ENCODE measurements at regions not wholly inside any gene's neighbourhood (a gene's known extent, or its start where the extent isn't known, plus 50 kb on each side); places are given as distances from the start of the nearest gene placed in this dataset.

GRCh38 chr7:41624818-41625217 is 78.1 kb downstream of the INHBA start:
- no peaks in the 10 kb centered on the region for H3K4me1 ChIP-seq
- no peaks in the 10 kb centered on the region for H3K9me3 ChIP-seq
- intact Hi-C loops (cut with DNase I; ENCODE audit: low total_unique reads): no loop called here
- TF ChIP-seq POLR2A (IDR thresholded peaks at IDR 0.05): no peak
- TF ChIP-seq, protein P1, sequence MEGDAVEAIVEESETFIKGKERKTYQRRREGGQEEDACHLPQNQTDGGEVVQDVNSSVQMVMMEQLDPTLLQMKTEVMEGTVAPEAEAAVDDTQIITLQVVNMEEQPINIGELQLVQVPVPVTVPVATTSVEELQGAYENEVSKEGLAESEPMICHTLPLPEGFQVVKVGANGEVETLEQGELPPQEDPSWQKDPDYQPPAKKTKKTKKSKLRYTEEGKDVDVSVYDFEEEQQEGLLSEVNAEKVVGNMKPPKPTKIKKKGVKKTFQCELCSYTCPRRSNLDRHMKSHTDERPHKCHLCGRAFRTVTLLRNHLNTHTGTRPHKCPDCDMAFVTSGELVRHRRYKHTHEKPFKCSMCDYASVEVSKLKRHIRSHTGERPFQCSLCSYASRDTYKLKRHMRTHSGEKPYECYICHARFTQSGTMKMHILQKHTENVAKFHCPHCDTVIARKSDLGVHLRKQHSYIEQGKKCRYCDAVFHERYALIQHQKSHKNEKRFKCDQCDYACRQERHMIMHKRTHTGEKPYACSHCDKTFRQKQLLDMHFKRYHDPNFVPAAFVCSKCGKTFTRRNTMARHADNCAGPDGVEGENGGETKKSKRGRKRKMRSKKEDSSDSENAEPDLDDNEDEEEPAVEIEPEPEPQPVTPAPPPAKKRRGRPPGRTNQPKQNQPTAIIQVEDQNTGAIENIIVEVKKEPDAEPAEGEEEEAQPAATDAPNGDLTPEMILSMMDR (IDR thresholded peaks at IDR 0.05): no peak
- DNase-seq: no peak
- no peak overlapping the region for H3K27ac ChIP-seq
- H3K36me3 ChIP-seq (ENCODE audit: low read depth, missing control alignments): no peaks in the 10 kb centered on the region
- no peak overlapping the region for H3K4me3 ChIP-seq
- no peaks in the 10 kb centered on the region for H3K27me3 ChIP-seq

DNA sequence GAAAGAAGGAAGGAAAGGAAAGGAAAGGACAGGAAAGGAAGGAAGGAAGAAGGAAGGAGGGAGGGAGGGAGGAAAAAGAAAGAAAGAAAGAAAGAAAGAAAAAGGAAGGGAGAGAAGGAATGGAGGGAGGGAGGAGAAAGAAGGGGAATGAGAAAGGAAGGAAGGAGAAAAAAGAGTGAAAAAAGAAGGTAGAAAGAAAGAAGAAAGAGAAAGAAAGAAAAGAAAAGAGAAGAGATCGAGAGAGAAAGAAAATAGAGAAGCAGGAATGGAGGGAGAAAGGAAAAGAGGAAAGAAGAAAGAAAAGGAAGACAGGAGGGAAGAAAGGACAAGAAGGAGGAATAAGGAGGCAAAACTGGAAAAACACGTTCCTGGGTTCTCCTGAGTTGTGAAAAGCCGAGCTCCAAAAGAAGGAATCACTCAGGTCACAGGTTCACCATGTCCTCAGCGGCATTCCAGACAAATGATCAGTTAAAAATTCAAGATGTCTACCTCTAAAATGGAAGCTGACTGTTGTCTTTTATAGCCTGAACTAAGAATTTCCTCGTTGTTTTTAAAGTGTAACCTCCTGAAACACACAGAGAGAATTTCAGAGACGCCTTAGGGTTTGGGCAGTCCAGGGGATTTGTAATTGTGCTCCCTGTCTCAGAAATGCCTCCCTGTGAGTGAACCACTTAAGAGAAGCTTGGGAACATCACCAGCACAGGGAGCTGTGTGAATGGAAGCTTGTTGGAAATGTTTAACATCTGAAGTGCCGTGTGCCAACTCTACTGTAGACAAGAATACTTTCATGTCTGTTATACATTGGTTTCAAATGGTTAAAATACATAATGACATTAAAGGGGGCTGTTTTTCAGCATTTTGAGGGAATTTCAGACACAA is 80.7 kb downstream of the INHBA start:
- H3K4me1 ChIP-seq: no peaks in the 10 kb centered on the region
- DNase-seq: no peak
- intact Hi-C loops (cut with DNase I; ENCODE audit: low total_unique reads): no loop called here
- TF ChIP-seq POLR2A (IDR thresholded peaks at IDR 0.05): no peak
- TF ChIP-seq, protein P1 (IDR thresholded peaks at IDR 0.05): no peak
- no peaks in the 10 kb centered on the region for H3K9me3 ChIP-seq
- H3K27ac ChIP-seq: no peak overlapping the region
- WGBS, 2 donors: 85 to 88% methylated on average over 7 of the region's 7 CpGs
- no peaks in the 10 kb centered on the region for H3K27me3 ChIP-seq
- no peaks in the 10 kb centered on the region for H3K36me3 ChIP-seq (ENCODE audit: low read depth, missing control alignments)
- H3K4me3 ChIP-seq: no peak overlapping the region

DNA sequence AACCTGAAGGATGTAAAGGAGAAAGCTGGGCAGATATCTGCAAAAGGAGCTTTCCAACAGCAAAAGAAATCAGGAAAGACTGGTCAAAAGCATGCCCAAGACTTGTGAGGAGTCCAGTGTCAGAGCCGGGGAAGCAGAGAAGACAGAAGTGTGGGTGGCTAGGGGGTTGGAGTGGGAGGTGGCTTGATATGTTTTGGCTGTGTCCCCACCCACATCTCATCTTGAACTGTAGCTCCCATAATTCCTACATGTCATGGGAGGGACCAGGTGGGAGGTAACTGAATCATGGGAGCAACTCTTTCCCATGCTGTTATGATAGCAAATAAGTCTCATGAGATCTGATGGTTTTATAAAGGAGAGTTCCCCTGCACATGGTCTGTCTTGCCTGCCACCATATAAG is 84.9 kb downstream of the INHBA start:
- 95 to 100% methylated on average over 1 of the region's 1 CpG for WGBS, 2 donors
- H3K27me3 ChIP-seq: no peaks in the 10 kb centered on the region
- intact Hi-C loops (cut with DNase I; ENCODE audit: low total_unique reads): no loop called here
- no peaks in the 10 kb centered on the region for H3K9me3 ChIP-seq
- no peaks in the 10 kb centered on the region for H3K4me1 ChIP-seq
- TF ChIP-seq, protein P1 (IDR thresholded peaks at IDR 0.05): no peak
- TF ChIP-seq POLR2A (IDR thresholded peaks at IDR 0.05): no peak
- DNase-seq: no peak
- H3K27ac ChIP-seq: no peak overlapping the region
- H3K4me3 ChIP-seq: no peak overlapping the region
- no peaks in the 10 kb centered on the region for H3K36me3 ChIP-seq (ENCODE audit: low read depth, missing control alignments)

DNA sequence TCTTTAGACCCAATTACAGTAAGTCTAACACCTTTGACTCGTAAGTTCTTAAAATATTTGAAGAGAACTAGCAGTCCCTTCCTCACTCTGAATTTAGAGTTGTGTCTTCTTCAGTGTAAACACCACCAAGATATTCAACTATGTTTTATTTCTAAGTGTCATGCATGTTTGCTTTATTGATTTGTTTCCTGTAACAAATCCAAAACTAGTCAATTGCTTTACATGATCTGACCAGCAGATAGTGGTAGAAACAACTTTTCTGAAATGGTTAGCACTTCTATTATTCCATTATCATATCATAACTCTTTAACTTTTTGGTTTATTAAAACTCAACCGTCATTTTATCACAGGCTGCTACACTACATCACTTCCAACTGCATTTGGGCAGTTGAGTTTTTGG is 90.1 kb downstream of the INHBA start:
- no peak overlapping the region for H3K4me3 ChIP-seq
- H3K36me3 ChIP-seq (ENCODE audit: low read depth, missing control alignments): no peaks in the 10 kb centered on the region
- no peak overlapping the region for H3K27ac ChIP-seq
- TF ChIP-seq, protein P1 (IDR thresholded peaks at IDR 0.05): no peak
- TF ChIP-seq POLR2A (IDR thresholded peaks at IDR 0.05): no peak
- no peak for DNase-seq
- no peaks in the 10 kb centered on the region for H3K27me3 ChIP-seq
- WGBS, 2 donors: 83 to 95% methylated on average over 2 of the region's 2 CpGs
- no peaks in the 10 kb centered on the region for H3K9me3 ChIP-seq
- no peaks in the 10 kb centered on the region for H3K4me1 ChIP-seq
- intact Hi-C loops (cut with DNase I; ENCODE audit: low total_unique reads): no loop called here

- Histone ChIP-seq H3K4me3 (no peak overlapping the region), H3K4me1 (no peaks in the 10 kb centered on the region), H3K9me3 (no peaks in the 10 kb centered on the region), H3K27me3 (no peaks in the 10 kb centered on the region), H3K36me3 (ENCODE audit: low read depth, missing control alignments) (no peaks in the 10 kb centered on the region), H3K27ac (no peak overlapping the region)
- 85 to 93% methylated on average over 4 of the region's 4 CpGs for WGBS, 2 donors
- intact Hi-C loops (cut with DNase I; ENCODE audit: low total_unique reads): no loop called here
- no peak for TF ChIP-seq POLR2A (IDR thresholded peaks at IDR 0.05)
- TF ChIP-seq, protein P1 (IDR thresholded peaks at IDR 0.05): no peak
- no peak for DNase-seq
These were observed 90.5 kb downstream of the INHBA start for GRCh38 chr7:41612386-41612785.
